ENCODE measurements at regions not wholly inside any gene's neighbourhood (a gene's known extent, or its start where the extent isn't known, plus 50 kb on each side); places are given as distances from the start of the nearest gene placed in this dataset.
"Not testable (repeated sequence)": the region's sequence is repeated elsewhere in the genome, so short reads cannot be mapped to it uniquely, and the experiment has no call there.

DNA sequence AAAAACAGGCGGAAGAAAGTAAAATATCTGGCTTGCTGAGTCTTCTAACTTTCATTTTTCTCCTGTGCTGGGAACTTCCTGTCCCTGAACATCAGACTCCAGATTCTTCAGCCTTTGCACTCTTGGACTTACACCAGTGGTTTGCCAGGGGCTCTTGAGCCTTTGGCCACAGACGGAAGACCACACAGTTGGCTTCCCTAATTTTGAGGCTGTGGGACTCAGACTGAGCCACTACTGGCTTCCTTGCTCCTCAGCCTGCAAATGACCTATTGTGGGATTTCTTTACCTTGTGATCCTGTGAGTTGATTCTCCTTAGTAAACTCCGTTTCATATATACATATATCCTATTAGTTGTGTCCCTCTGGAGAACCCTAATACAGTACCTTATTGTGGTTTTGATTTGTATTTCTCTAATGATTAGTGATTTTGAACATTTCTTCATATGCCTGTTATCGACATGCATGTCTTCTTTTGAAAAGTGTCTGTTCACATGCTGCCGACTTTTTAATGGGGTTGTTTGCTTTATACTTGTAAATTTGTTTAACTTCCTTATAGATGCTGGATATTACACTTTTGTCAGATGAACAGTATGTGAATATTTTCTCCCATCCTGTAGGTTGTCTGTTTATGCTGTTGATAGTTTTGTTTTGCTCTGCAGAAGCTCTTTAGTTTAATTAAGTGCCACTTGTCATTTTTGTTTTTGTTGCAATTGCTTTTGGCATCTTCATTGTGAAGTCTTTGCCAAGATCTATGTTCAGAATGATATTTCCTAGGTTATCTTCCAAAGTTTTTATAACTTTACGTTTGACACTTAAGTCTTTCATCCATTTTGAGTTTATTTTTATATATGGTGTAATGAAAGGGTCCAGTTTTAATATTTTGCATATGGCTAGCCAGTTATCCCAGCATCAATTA lies 348.8 kb upstream of the SETBP1 start:
- no peaks in the 10 kb centered on the region for H3K4me1 ChIP-seq (replicated peaks)
- H3K27me3 ChIP-seq (replicated peaks): no peaks in the 10 kb centered on the region
- H3K4me3 ChIP-seq: no peak overlapping the region
- no peaks in the 10 kb centered on the region for H3K9me3 ChIP-seq (replicated peaks)
- no peaks in the 10 kb centered on the region for H3K36me3 ChIP-seq
- DNase-seq (ENCODE audit: low read depth in 1 of 2, low spot score in 2 of 2): no peak
- no peak overlapping the region for H3K27ac ChIP-seq

DNA sequence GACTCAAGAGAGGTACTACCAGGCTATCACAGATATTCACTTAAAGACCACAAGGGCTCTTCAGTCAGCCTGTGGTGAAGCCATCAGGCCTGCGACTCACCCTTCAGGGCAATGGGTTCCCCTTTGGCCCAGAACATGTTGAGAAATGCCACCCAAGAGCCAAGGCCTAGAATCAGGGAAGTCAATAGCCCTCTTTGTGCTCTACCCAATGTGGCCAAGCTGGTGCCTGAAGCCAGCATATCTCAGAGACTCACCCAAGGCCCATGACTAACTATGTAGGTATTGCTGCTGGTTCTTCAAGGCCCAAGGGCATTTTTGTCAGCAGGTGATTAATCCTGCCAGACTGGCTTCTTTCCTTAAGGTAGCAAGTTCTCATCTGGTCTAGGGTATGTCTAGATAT lies 338.9 kb upstream of the SETBP1 start:
- Histone ChIP-seq H3K27ac (no peak overlapping the region), H3K4me1 (replicated peaks) (no peaks in the 10 kb centered on the region), H3K4me3 (no peak overlapping the region), H3K27me3 (replicated peaks) (no peaks in the 10 kb centered on the region), H3K36me3 (no peaks in the 10 kb centered on the region), H3K9me3 (replicated peaks) (no peaks in the 10 kb centered on the region)
- DNase-seq (ENCODE audit: low read depth in 1 of 2, low spot score in 2 of 2): no peak

DNA sequence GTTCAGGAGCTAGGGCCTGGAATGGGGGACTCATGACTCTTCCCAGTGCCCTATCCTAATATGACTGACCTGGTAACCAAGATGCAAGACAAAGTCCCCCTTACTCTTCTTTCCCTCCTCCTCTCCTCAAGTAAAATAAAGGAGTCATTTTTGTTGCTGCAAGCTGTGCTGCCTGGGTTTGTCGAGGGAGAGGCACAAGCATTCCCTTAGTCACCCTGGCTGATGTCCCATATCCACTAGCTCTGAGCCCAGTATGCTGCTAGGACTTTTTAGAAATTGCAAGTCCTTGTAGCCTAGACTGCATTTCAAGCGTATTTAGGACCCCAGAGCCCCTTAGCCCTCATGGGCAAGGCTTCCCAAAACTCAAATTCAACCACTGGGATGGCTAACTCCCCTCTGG lies 338.5 kb upstream of the SETBP1 start:
- no peaks in the 10 kb centered on the region for H3K27me3 ChIP-seq (replicated peaks)
- H3K4me1 ChIP-seq (replicated peaks): no peaks in the 10 kb centered on the region
- H3K27ac ChIP-seq: no peak overlapping the region
- DNase-seq (ENCODE audit: low read depth in 1 of 2, low spot score in 2 of 2): no peak
- H3K4me3 ChIP-seq: no peak overlapping the region
- no peaks in the 10 kb centered on the region for H3K36me3 ChIP-seq
- no peaks in the 10 kb centered on the region for H3K9me3 ChIP-seq (replicated peaks)

DNA sequence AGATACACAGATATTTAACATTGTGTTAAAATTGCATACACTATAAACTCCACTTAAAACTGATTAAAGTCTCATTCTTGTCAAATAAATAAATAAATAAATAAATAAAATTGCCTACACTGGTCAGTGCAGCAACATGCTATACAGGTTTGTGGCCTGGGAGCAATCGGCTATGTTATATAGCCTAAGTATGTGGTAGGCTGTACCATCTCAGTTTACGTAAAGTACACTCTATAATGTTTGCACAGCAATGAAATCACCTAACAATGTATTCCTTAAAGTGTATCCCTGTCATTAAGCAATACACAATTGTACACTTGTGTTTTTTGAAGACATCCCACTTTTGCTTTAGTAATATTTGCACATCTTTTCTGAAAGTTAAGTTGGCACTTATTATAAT lies 337.7 kb upstream of the SETBP1 start:
- H3K4me3 ChIP-seq: no peak overlapping the region
- no peaks in the 10 kb centered on the region for H3K36me3 ChIP-seq
- DNase-seq (ENCODE audit: low read depth in 1 of 2, low spot score in 2 of 2): no peak
- H3K4me1 ChIP-seq (replicated peaks): no peaks in the 10 kb centered on the region
- H3K27ac ChIP-seq: no peak overlapping the region
- no peaks in the 10 kb centered on the region for H3K9me3 ChIP-seq (replicated peaks)
- H3K27me3 ChIP-seq (replicated peaks): no peaks in the 10 kb centered on the region

DNA sequence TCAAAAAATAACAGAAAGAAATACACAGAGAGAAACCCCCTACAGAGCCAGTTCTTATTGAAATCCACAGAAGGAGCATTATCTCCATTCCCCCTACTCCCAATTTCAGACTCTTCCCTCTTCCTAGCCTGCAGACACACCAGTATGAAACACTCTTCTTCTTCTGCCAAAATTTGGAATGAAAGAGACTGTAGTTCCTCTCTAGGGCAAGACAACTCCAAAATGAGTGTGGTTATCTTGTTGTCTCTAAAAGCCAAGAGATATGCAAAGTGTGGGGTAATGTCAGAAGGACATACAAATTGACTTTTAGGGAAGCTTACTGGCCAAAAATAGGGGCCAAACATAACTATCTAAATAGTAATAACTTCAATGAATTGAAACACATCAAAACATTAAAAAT lies 337.1 kb upstream of the SETBP1 start:
- Histone ChIP-seq H3K9me3 (replicated peaks) (no peaks in the 10 kb centered on the region), H3K27me3 (replicated peaks) (no peaks in the 10 kb centered on the region), H3K27ac (no peak overlapping the region), H3K36me3 (no peaks in the 10 kb centered on the region), H3K4me3 (no peak overlapping the region), H3K4me1 (replicated peaks) (no peaks in the 10 kb centered on the region)
- no peak for DNase-seq (ENCODE audit: low read depth in 1 of 2, low spot score in 2 of 2)

DNA sequence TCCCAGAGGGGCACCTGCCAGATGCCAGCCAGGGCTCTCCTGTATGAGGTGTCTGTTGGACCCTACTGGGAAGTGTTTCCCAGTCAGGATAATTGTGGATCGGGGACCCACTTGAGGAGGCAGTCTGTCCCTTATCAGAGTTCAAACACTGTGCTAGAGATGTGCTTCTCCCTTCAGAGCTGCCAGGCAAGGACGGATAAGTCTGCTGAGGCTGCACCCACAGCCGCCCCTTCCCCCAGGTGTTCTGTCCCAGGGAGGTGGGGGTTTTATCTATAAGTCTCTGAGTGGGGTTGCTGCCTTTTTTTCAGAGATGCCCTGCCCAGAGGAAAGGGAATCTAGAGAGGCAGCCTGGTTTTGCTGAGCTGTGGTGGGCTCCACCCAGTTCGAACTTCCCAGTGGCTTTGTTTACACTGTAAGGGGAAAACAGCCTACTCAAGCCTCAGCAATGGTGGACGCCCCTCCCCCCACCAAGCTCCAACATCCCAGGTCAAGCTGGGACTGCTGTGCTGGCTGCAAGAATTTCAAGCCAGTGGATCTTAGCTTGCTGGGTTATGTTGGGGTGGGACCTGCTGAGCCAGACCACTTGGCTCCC lies 324.0 kb upstream of the SETBP1 start:
- H3K9me3 ChIP-seq (replicated peaks): no peaks in the 10 kb centered on the region
- no peak overlapping the region for H3K4me3 ChIP-seq
- no peaks in the 10 kb centered on the region for H3K4me1 ChIP-seq (replicated peaks)
- DNase-seq (ENCODE audit: low read depth in 1 of 2, low spot score in 2 of 2): no peak
- no peaks in the 10 kb centered on the region for H3K27me3 ChIP-seq (replicated peaks)
- no peak overlapping the region for H3K27ac ChIP-seq
- H3K36me3 ChIP-seq: no peaks in the 10 kb centered on the region

DNA sequence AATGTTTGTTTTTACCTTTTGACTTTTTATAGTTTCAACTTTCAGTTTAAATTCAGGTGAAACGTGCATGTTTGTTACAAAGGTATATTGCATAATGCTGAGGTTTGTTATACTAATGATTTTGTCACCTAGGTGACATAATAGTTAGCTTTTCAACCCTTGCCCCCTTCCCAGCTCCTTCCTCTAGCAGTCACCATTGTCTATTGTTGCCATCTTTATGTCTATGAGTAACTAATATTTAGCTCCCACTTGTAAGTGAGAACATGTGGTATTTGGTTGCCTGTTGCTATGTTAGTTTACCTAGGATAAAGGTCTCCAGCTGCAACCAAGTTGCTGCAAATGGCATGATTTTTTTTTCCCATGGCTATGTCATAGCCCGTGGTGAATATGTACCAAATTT lies 322.3 kb upstream of the SETBP1 start:
- DNase-seq (ENCODE audit: low read depth in 1 of 2, low spot score in 2 of 2): no peak
- Histone ChIP-seq H3K27ac (no peak overlapping the region), H3K9me3 (replicated peaks) (no peaks in the 10 kb centered on the region), H3K4me3 (no peak overlapping the region), H3K36me3 (no peaks in the 10 kb centered on the region), H3K4me1 (replicated peaks) (no peaks in the 10 kb centered on the region), H3K27me3 (replicated peaks) (no peaks in the 10 kb centered on the region)

DNA sequence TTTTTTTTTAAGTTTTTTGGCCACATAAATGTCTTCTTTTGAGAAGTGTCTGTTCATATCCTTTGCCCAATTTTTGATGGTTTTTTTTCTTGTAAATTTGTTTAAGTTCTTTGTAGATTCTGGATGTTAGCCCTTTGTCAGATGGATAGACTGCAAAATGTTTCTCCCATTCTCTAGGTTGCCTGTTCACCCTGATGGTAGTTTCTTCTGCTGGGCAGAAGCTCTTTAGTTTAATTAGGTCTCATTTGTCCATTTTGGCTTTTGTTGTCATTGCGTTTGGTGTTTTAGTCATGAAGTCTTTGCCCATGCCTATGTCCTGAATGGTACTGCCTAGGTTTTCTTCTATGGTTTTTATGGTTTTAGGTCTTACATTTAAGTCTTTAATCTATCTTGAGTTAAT lies 320.9 kb upstream of the SETBP1 start:
- not testable (repeated sequence) for H3K36me3 ChIP-seq; H3K9me3 ChIP-seq (replicated peaks); H3K27me3 ChIP-seq (replicated peaks); H3K4me1 ChIP-seq (replicated peaks); H3K4me3 ChIP-seq; H3K27ac ChIP-seq; DNase-seq (ENCODE audit: low read depth in 1 of 2, low spot score in 2 of 2)

DNA sequence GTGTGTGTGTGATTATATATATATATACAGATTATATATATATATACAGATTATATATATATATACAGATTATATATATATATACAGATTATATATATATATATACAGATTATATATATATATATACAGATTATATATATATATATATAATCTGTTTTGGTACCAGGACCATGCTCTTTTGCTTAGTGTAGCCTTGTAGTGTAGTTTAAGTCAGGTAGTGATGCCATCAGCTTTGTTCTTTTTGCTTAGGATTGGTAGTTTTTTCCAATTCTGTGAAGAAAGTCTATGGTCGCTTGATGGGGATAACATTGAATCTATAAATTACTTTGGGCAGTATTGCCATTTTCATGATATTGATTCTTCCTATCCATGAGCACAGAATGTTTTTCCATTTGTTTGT lies 318.5 kb upstream of the SETBP1 start:
- not testable (repeated sequence) for H3K36me3 ChIP-seq; H3K27me3 ChIP-seq (replicated peaks); H3K4me1 ChIP-seq (replicated peaks); H3K9me3 ChIP-seq (replicated peaks); H3K4me3 ChIP-seq; H3K27ac ChIP-seq; DNase-seq (ENCODE audit: low read depth in 1 of 2, low spot score in 2 of 2)

DNA sequence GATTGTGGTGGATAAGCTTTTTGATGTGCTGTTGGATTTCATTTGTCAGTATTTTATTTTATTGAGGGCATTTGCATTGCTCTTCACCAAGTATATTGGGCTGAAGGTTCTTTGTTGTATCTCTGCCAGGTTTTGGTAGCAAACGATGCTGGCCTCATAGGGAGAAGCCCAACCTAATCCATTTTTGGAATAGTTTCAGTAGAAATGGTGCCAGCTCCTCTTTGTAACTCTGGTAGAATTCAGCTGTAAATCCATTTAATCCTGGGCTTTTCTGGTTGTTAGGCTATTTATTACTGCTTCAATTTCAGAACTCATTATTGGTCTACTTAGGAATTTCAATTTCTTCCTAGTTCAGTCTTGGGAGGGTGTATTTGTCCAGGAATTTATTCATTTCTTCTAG lies 309.8 kb upstream of the SETBP1 start:
- Histone ChIP-seq H3K36me3 (no peaks in the 10 kb centered on the region), H3K27ac (no peak overlapping the region), H3K4me3 (no peak overlapping the region), H3K27me3 (replicated peaks) (no peaks in the 10 kb centered on the region), H3K4me1 (replicated peaks) (no peaks in the 10 kb centered on the region), H3K9me3 (replicated peaks) (no peaks in the 10 kb centered on the region)
- no peak for DNase-seq (ENCODE audit: low read depth in 1 of 2, low spot score in 2 of 2)

DNA sequence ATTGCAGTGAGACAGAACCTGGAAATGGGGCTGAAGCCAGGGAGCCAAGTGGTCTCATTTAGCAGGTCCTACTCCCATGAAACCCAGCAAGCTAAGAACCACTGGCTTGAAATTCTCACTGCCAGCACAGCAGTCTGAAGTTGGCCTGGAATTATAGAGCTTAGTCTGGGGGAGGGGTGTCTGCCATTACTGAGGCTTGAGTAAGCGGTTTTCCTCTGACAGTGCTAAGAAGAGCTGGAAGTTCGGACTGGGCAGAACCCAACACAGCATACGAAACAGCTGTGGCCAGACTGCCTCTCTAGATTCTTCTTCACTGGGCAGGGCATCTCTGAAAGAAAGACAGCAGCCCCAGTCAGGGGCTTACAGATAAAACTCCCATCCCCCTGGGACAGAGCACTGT lies 305.7 kb upstream of the SETBP1 start:
- H3K9me3 ChIP-seq (replicated peaks): no peaks in the 10 kb centered on the region
- no peak for DNase-seq (ENCODE audit: low read depth in 1 of 2, low spot score in 2 of 2)
- no peaks in the 10 kb centered on the region for H3K36me3 ChIP-seq
- no peaks in the 10 kb centered on the region for H3K27me3 ChIP-seq (replicated peaks)
- H3K27ac ChIP-seq: no peak overlapping the region
- H3K4me1 ChIP-seq (replicated peaks): no peaks in the 10 kb centered on the region
- H3K4me3 ChIP-seq: no peak overlapping the region

DNA sequence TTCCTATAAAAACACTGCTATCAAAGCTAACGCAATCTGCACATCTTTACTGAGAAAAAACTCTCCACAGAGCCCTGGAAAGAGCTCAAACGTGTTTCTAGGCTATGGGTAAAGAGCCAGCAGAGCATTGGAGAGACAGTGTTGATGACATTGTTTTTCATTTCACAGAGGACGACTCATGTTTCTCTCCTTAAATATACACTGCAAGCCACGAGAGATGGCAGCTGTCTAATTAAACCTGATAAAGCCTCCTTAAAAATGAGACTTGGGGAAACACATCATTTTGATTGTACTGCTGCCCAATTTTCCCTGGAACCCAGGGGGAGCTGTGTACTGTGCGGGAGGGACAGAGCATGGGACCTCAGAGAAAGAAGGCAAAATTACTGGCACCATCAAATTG lies 294.3 kb upstream of the SETBP1 start:
- Histone ChIP-seq H3K4me3 (no peak overlapping the region), H3K36me3 (no peaks in the 10 kb centered on the region), H3K4me1 (replicated peaks) (no peaks in the 10 kb centered on the region), H3K27ac (no peak overlapping the region), H3K9me3 (replicated peaks) (no peaks in the 10 kb centered on the region), H3K27me3 (replicated peaks) (no peaks in the 10 kb centered on the region; the same call in 1 of the 2 replicates)
- DNase-seq (ENCODE audit: low read depth in 1 of 2, low spot score in 2 of 2): no peak

DNA sequence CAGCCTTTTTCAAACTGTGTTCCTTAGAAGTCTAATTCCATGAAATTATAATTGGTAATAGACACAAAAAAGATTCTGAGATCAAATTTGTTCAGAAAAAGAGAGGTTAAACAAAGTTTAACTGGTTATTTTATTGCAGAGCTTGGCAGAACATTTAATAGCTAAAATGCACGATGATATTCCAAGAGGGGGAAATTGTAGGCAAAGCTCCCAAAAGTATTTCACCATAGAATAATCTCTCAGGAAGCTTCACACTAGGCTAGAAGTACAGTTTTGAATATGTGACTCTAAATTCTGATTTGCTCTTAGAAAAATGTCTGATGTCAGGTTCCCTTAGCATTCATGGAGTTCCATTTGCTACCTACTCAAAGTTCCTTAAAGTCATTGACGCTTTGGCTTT lies 292.4 kb upstream of the SETBP1 start:
- Histone ChIP-seq H3K4me3 (no peak overlapping the region), H3K9me3 (replicated peaks) (no peaks in the 10 kb centered on the region), H3K27ac (no peak overlapping the region), H3K27me3 (replicated peaks) (no peaks in the 10 kb centered on the region; the same call in 1 of the 2 replicates), H3K36me3 (no peaks in the 10 kb centered on the region), H3K4me1 (replicated peaks) (no peaks in the 10 kb centered on the region)
- DNase-seq (ENCODE audit: low read depth in 1 of 2, low spot score in 2 of 2): no peak

DNA sequence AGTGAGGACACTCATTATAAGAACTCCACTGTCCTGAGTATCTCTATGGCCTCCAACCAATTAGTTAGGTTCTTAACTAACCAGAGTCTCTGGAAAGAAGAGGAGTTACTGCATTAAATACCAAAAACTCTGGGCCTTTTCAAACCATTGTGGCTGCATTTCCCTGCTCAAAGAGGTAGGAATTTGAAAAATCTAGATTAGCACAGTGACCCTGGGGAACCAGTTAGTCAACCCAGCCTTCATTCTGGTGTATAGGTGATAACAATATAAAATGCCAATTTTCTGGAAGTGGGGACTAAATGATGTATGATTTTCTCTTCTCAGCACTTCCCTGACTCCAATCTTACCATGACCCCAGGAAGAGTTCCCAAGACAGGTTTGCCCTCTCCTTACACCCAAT lies 287.8 kb upstream of the SETBP1 start:
- Histone ChIP-seq H3K27ac (no peak overlapping the region), H3K4me1 (replicated peaks) (no peaks in the 10 kb centered on the region), H3K9me3 (replicated peaks) (no peaks in the 10 kb centered on the region), H3K36me3 (no peaks in the 10 kb centered on the region), H3K4me3 (no peak overlapping the region), H3K27me3 (replicated peaks) (no peaks in the 10 kb centered on the region; the same call in 1 of the 2 replicates)
- no peak for DNase-seq (ENCODE audit: low read depth in 1 of 2, low spot score in 2 of 2)
